CD4-positive, alpha-beta T cell treated with Interleukin-10 for 1 hour (primary cell): ENCODE measurements at regions not wholly inside any gene's neighbourhood (a gene's known extent, or its start where the extent isn't known, plus 50 kb on each side); places are given as distances from the start of the nearest gene placed in this dataset.

Experiments
- DNase-seq: peaks from one replicate; pipeline ENCODE4 v3.0.0-alpha.2; 2020

DNA sequence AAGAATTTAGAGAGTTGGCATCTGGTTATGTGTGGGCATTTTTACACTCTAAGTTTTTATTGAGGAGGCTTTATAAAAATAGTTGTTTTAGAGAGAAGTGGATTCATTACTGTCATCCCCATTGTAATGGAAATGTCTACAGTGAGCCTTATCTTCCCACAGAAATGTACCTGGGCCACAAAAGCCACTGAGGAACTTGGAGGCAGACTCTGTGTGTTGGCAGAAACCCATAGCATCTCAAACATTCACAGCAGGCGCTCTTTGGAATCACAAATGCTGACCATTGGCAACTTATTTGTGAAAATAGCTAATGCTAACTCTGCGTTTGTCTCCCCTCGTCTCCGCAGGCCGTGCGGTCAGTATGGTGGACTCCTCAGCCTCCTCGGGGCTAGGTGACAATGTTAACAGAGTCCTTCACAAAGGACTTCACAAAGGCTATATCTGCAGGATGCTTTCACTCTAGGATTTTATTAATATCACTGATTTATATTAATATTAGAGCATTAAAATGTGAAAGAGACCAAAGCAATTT is 689.1 kb upstream of the POU3F3 start:
- no peak for DNase-seq

- no peak for DNase-seq
These were observed 676.7 kb upstream of the POU3F3 start for GRCh38 chr2:104177179-104177578.

- no peak for DNase-seq
These were observed 674.3 kb upstream of the POU3F3 start for GRCh38 chr2:104179644-104180043.

GRCh38 chr2:104200533-104201168 is 653.3 kb upstream of the POU3F3 start:
- no peak for DNase-seq

DNA sequence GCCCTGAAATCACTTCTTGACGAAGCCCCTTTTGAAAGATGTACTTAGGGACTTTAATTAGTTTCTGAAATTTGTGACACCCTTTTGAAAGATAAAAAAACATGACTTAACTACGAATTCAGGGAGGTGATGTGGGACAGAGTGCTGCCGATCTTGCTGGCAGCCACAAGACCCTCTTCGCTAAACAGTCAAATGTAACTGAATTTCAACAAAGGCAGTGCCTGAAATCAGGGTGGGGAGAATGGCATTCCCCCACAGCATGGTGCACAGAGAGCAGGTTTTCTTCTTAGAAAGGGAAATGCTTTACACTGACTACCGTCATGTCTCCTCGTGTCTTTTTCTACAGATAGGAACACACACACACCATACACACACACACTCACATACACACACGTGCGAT is 640.2 kb upstream of the POU3F3 start:
- no peak for DNase-seq

GRCh38 chr2:104215269-104216161 is 638.4 kb upstream of the POU3F3 start:
- no peak for DNase-seq

- no peak for DNase-seq
These were observed 620.3 kb upstream of the POU3F3 start for GRCh38 chr2:104233591-104233990.

DNA sequence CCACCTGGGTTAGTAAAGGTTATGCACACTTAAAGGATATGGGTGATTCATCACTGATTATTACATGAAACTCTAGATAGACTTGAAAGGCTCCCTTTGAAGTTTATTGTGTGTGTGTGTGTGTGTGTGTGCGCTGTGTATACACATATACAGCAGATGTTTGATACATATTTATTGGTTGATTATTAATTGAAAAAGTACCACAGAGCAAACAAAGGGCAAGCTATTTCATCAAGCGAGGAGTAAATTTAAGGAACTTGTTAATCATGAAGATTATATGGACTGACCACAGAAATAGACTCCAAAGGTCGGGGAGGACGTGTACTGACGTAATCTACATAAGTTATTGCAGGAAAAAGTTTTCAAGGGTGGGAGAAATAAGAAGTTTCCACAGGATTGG is 617.4 kb upstream of the POU3F3 start:
- DNase-seq = no peak

DNA sequence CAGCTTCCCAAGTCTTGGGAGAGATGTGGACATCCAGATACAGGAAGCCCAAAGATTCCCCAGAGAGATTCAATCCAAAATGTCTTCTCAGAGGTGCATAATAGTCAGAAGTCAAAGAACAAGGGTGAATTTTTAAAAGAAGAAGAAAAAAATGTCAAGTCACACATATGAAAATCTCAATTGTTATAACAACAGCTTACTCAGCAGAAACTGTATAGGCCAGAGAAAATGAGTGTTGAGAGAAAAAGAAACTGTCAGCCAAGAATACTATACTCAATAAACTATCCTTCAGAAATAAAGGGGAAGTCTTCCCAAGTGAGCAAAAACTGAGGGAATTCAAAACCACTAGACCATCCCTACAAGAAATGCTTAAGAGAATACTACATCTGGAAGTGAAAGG is 612.9 kb upstream of the POU3F3 start:
- DNase-seq = no peak

- no peak for DNase-seq
These were observed 604.3 kb upstream of the POU3F3 start for GRCh38 chr2:104249629-104250028.

- DNase-seq = no peak
These were observed 603.3 kb upstream of the POU3F3 start for GRCh38 chr2:104250635-104251034.

DNA sequence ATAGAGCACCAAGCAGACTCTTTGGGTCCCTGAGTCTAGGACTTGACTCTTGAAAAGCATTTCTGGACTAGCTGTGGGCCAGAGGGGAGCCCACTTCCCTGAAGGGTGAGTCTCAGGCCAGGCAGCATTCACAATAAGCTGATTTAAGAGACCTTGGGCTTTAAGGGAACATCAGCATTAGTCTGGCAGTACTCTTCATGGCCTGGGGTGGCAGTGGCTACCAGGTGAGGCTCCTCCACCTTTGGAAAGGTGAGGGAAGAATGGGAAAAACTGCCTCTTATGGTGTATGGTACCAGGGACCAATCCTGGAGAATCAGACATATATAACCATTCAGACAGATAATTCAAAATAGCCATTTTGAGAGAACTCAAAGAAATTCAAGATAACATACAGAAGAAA is 599.9 kb upstream of the POU3F3 start:
- DNase-seq = no peak

DNA sequence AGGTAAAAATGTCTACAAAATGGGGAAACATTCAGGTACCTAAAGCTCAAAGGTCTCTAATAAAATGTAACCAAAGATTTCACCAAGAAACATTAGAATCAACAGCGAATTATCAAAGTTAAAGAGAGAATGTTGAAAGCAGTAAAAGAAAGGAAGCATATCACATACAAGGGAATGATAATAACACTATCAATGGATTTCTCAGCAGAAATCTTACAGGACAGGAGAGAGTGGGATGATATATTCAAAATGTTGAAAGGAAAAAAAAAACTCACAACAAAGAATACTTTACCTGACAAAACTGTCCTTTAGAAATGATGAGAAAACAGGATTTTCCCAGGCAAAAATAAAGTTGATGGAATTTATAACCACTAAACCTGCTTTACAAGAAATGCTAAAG is 591.2 kb upstream of the POU3F3 start:
- DNase-seq = no peak

DNA sequence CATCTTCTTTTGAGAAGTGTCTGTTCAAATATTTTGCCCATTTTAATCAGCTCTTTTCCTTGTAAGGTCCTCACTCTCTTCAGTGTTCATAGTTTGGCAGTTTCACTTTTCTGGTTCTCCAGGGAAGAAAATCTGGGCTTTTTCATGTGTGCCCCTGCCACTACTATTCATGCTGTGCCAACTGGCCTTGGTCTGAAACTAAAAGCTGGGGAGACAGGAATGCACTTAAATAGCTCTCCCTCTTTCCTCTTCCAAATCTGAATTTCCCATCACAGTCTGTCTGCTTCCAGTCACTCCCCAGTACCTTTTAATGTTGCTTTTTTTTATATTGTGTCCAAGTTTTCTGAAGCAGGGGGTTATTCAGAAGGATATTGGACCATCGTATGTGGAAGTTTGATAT is 574.3 kb upstream of the POU3F3 start:
- DNase-seq = no peak

DNA sequence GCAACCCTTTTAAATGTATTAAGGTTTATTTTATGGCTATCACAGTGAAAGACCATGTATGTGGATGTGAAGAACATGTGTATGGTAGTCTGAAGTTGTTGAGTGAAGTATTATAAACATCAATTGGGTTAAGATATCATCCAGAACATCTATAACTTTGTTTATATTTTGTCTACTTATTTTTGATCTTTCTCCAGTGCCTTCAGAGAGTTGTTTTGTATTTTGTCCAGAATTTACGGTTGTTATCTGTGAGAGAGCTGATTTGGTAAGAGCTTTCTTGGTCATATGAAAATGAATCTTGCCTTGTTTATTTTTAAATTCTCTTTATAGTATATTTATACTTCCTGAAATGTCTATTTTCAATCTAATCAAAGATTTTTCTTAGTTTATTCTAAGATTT is 573.7 kb upstream of the POU3F3 start:
- DNase-seq = no peak

DNA sequence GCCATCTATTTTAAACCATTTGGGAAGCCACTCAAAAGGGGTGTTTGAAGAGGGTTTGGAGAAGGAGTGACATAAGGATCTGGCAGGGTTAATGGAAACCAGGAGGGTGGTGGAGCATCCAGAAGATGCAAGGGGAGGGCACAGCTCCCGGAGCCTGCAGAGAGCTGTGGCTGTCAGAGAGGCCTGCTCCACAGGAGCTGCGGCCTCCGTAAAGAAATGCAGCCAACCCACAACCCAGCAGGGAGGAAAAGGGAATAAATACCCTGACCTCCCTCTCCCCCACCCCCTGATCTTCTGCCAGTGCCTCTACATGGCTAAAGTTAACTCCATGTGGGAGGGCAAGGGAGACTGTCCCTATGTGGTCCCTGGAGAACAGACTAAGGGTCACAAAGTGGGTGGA is 567.1 kb upstream of the POU3F3 start:
- no peak for DNase-seq

DNA sequence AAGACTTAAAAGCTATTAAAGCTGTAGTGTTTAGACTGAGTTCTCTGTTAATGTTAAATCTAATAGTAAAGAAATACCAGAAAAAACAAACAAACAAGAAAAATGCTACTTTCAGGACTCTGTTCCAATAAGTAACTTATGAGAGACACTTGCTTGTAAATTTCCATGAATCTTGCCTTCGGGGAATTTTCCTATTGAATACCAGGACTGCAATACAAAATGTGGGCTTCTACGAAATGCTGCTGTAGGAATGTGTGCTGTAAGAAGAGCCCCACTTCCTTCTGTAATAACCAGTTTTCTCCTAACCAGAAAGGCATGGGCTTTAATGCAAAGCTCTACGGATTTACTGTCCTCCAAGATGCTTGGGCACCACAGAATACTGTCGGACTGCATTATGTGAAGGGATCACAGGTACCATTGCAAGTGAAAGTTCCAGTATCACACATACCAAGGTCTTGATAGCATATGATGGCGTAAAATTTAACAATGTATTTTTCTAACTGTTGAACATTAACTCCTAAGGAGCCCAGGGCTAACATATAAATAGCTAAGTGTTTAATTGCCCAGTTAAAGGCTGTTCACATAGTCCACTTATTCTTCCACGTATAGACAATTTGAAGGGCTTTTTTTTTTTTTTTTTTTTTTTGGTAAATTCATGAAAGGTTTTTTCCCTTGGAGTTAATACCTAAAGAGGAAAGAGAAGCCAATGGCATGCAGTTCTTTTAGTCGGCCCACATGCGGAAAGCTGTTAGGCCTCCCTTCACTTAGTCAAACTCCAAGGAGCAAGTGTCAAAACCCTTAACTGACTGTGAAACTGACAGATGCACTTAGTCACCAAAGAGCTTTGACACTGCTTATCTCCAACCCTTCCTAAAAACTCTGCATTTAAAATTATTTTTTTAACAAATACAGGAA is 564.0 kb upstream of the POU3F3 start:
- no peak for DNase-seq

GRCh38 chr2:104290566-104290891 is 563.4 kb upstream of the POU3F3 start:
- DNase-seq = no peak

DNA sequence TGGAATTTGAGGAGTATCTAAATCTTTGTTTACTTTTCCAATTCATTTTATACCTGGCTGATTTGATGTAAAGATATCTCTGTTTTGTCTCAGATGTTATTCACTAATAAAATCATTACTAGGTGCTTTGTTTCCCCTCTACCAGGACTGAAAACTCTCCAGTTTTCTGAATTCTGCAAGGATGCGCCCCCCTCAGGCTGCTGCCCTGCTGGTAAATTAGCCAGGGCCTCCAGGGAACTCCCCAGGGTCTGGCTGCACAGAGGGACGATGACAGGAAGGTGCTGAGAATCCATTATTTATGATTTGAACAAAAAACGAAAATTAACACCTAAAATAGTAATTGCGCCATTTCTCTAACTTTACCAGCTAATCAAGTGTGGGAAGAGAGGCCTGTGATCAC is 541.2 kb upstream of the POU3F3 start:
- DNase-seq = no peak

GRCh38 chr2:104318001-104318665 is 535.8 kb upstream of the POU3F3 start:
- no peak for DNase-seq

DNA sequence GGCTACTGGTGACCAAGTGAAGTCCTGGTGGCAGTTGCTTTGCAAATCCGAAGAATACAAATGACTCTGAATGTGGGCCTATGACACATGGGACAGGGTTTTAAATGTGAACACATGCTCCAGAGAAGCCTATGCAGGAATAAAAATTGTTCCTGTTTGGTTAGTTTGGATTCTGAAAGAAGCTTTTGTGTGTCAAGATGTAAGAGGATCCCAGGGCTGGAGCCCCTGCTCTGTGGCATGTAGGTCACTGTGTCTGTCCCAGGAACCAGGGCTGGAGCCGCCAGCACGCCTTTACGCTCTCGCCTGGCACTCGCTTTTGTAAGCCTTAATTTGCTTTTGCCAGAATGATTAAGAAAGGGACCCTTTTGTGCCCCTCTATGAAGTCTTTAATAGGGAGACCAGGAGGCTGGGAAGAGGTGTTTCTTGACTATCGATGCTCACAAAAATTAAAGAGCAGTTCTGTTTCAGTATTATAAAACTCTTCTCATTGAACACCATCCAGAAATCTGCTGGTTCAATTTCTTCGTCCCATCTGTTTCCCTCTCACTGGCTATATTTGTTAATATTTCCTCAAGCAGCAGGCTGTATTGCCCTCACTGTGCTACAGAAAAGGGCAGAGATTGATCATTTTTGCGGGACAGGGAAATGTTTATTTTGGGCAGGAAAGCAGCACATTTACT is 532.7 kb upstream of the POU3F3 start:
- DNase-seq = no peak

GRCh38 chr2:104321796-104322349 is 532.0 kb upstream of the POU3F3 start:
- no peak for DNase-seq
